Fibroblast of lung (primary cell): ENCODE measurements at regions not wholly inside any gene's neighbourhood (a gene's known extent, or its start where the extent isn't known, plus 50 kb on each side); places are given as distances from the start of the nearest gene placed in this dataset.

ENCODE experiments used
- DNase-seq, 2 donors: peaks; one replicate each; pipeline versions ENCODE4 v3.0.0 to v3.0.0-alpha.2; 2010; ENCODE audit warnings: low read depth in 2 of 2
- H2AFZ ChIP-seq: 2 replicates; pipeline ENCODE4 v1.5.1; 2012; ENCODE audit warnings: low read length, control low read depth, inconsistent platforms
- H3K27ac ChIP-seq: 2 replicates; pipeline ENCODE4 v1.5.1; 2011; ENCODE audit warnings: low read length, control low read depth; ENCODE audit not compliant: insufficient read depth
- H3K27me3 ChIP-seq: 2 replicates; pipeline ENCODE4 v1.5.1; 2011; ENCODE audit warnings: mild to moderate bottlenecking, low read length; ENCODE audit not compliant: control insufficient read depth, insufficient read depth
- H3K36me3 ChIP-seq: 2 replicates; pipeline ENCODE4 v1.5.1; 2011; ENCODE audit warnings: low read length; ENCODE audit not compliant: control insufficient read depth, insufficient read depth
- H3K4me1 ChIP-seq: 2 replicates; pipeline ENCODE4 v1.5.1; 2011; ENCODE audit warnings: low read length; ENCODE audit not compliant: control insufficient read depth, insufficient read depth; ENCODE audit errors: extremely low read depth
- H3K4me2 ChIP-seq: 2 replicates; pipeline ENCODE4 v1.5.1; 2011; ENCODE audit warnings: low read length, control low read depth; ENCODE audit not compliant: insufficient read depth; ENCODE audit errors: extremely low read depth
- H3K4me3 ChIP-seq, 4 experiments: fragments of 200-600 bp in 1 of 4; sonication (generic) in 1 of 4; replicated peaks in 1 of 4; 2 replicates each; pipeline ENCODE4 v1.5.1; 2011 to 2016; ENCODE audit warnings: low read length in 4 of 4, low read depth in 3 of 4, mild to moderate bottlenecking in 3 of 4, control low read depth in 2 of 4, inconsistent platforms in 1 of 4, mixed read lengths in 1 of 4; ENCODE audit not compliant: insufficient read depth in 1 of 4; ENCODE audit errors: control extremely low read depth in 1 of 4
- H3K79me2 ChIP-seq: 2 replicates; pipeline ENCODE4 v1.5.1; 2012; ENCODE audit warnings: mild to moderate bottlenecking, low read length, inconsistent platforms; ENCODE audit not compliant: control insufficient read depth, insufficient read depth
- H3K9ac ChIP-seq: 2 replicates; pipeline ENCODE4 v1.5.1; 2011; ENCODE audit warnings: mild to moderate bottlenecking, low read length, control low read depth; ENCODE audit not compliant: insufficient read depth
- H3K9me3 ChIP-seq: 2 replicates; pipeline ENCODE4 v1.5.1; 2012; ENCODE audit warnings: low read depth, low read length; ENCODE audit not compliant: control insufficient read depth, insufficient read depth
- H4K20me1 ChIP-seq: 2 replicates; pipeline ENCODE4 v1.5.1; 2011; ENCODE audit warnings: low read length; ENCODE audit not compliant: control insufficient read depth, insufficient read depth; ENCODE audit errors: extremely low read depth
- CTCF ChIP-seq, 2 donors: IDR thresholded peaks in 1 of 2; conservative IDR thresholded peaks in 1 of 2; 1 replicate in 1 of 2; 2 replicates in 1 of 2; pipeline ENCODE4 v1.5.1; 2011 to 2012; ENCODE audit warnings: low read length in 2 of 2, control low read depth in 1 of 2, inconsistent platforms in 1 of 2, low read depth in 1 of 2, mild to moderate bottlenecking in 1 of 2
- EZH2 ChIP-seq: IDR thresholded peaks from 2 replicates; pipeline ENCODE4 v1.5.1; 2012; ENCODE audit warnings: low read length, control low read depth, mild to moderate bottlenecking; ENCODE audit errors: missing control alignments

- Histone ChIP-seq H3K4me1 (no peaks in the 10 kb centered on the region), H3K9ac (no peak overlapping the region), H3K27me3 (no peaks in the 10 kb centered on the region), H3K9me3 (no peaks in the 10 kb centered on the region), H3K79me2 (no peaks in the 10 kb centered on the region), H4K20me1 (no peaks in the 10 kb centered on the region), H3K27ac (no peak overlapping the region), H3K4me2 (no peak overlapping the region), H3K4me3 (no peak overlapping the region), H2AFZ (no peak overlapping the region), H3K36me3 (no peaks in the 10 kb centered on the region)
- TF ChIP-seq EZH2 (no peak), CTCF (conservative IDR thresholded peaks at IDR 0.05 in 1 of 2, IDR thresholded peaks at IDR 0.05 in 1 of 2; ENCODE audit: low read depth in 1 of 2, low read length in 2 of 2) (no peak)
- no peak for DNase-seq
Observed at GRCh38 chr10:130761032-130761575, 550.4 kb downstream of the TCERG1L start.

GRCh38 chr10:130761788-130762301 is 549.7 kb downstream of the TCERG1L start:
- H4K20me1 ChIP-seq = no peaks in the 10 kb centered on the region
- no peak overlapping the region for H3K27ac ChIP-seq
- no peaks in the 10 kb centered on the region for H3K36me3 ChIP-seq
- H2AFZ ChIP-seq = no peak overlapping the region
- TF ChIP-seq EZH2 (no peak), CTCF (conservative IDR thresholded peaks at IDR 0.05 in 1 of 2, IDR thresholded peaks at IDR 0.05 in 1 of 2; ENCODE audit: low read depth in 1 of 2, low read length in 2 of 2) (no peak)
- no peak overlapping the region for H3K4me2 ChIP-seq
- no peaks in the 10 kb centered on the region for H3K4me1 ChIP-seq
- H3K4me3 ChIP-seq = no peak overlapping the region
- H3K9ac ChIP-seq = no peak overlapping the region
- DNase-seq = no peak
- no peaks in the 10 kb centered on the region for H3K9me3 ChIP-seq
- H3K79me2 ChIP-seq = no peaks in the 10 kb centered on the region
- H3K27me3 ChIP-seq = no peaks in the 10 kb centered on the region

GRCh38 chr10:130762491-130762890 is 549.0 kb downstream of the TCERG1L start:
- H3K36me3 ChIP-seq = no peaks in the 10 kb centered on the region
- no peak overlapping the region for H3K27ac ChIP-seq
- no peak for DNase-seq
- no peaks in the 10 kb centered on the region for H3K27me3 ChIP-seq
- no peak overlapping the region for H3K4me3 ChIP-seq
- H3K4me2 ChIP-seq = no peak overlapping the region
- H2AFZ ChIP-seq = no peak overlapping the region
- no peaks in the 10 kb centered on the region for H4K20me1 ChIP-seq
- H3K9ac ChIP-seq = no peak overlapping the region
- H3K9me3 ChIP-seq = no peaks in the 10 kb centered on the region
- TF ChIP-seq CTCF (conservative IDR thresholded peaks at IDR 0.05 in 1 of 2, IDR thresholded peaks at IDR 0.05 in 1 of 2; ENCODE audit: low read depth in 1 of 2, low read length in 2 of 2) (no peak), EZH2 (no peak)
- H3K79me2 ChIP-seq = no peaks in the 10 kb centered on the region
- H3K4me1 ChIP-seq = no peaks in the 10 kb centered on the region
